ENCODE measurements at regions not wholly inside any gene's neighbourhood (a gene's known extent, or its start where the extent isn't known, plus 50 kb on each side); places are given as distances from the start of the nearest gene placed in this dataset.

DNA sequence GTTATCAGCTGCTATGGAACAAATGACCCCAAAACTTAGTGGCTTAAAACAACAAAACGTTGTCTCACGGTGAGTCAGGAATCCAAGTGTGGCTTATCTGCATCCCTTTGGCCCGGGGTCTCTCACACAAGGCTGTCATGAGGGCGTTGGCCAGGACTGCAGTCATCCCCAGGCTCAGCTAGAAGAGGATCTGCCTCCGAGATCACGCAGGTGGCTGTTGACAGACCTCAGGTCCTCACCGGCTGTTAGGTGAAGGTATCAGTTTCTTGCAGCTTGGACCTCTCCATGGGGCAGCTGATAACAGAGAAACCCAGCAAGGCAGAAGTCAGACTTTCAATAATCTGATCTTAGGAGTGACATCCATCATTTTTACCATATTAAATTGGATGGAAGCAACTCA, 52.7 kb upstream of the SYT6 start:
- Mint-ChIP-seq H3K4me1 (peaks cover 2% of the 10 kb centered on the region), H3K36me3 (no peaks in the 10 kb centered on the region), H3K27me3 (ENCODE audit: low read depth) (peaks cover 43% of the 10 kb centered on the region), H3K9me3 (no peaks in the 10 kb centered on the region), H3K27ac (no peak overlapping the region), H3K4me3 (no peak overlapping the region)
- TF ChIP-seq CTCF (IDR thresholded peaks at IDR 0.05; ENCODE audit: unreplicated experiment), result no peak
- DNase-seq (ENCODE audit: low spot score in 2 of 2, unreplicated experiment in 2 of 2), result no peak

- no peak for TF ChIP-seq CTCF (IDR thresholded peaks at IDR 0.05; ENCODE audit: unreplicated experiment)
- Mint-ChIP-seq H3K27me3 (ENCODE audit: low read depth) (peaks cover 54% of the 10 kb centered on the region), H3K27ac (no peak overlapping the region), H3K36me3 (no peaks in the 10 kb centered on the region), H3K4me3 (no peak overlapping the region), H3K9me3 (no peaks in the 10 kb centered on the region), H3K4me1 (peaks cover 4% of the 10 kb centered on the region)
- DNase-seq (ENCODE audit: low spot score in 2 of 2, unreplicated experiment in 2 of 2), result no peak
Observed at GRCh38 chr1:114203595-114204128, 50.0 kb upstream of the SYT6 start.
